ENCODE measurements at regions not wholly inside any gene's neighbourhood (a gene's known extent, or its start where the extent isn't known, plus 50 kb on each side); places are given as distances from the start of the nearest gene placed in this dataset.
A peak's percentile ranks its signal among the peaks of the same experiment; 100 is the strongest.
"Not testable (repeated sequence)": the region's sequence is repeated elsewhere in the genome, so short reads cannot be mapped to it uniquely, and the experiment has no call there.

DNA sequence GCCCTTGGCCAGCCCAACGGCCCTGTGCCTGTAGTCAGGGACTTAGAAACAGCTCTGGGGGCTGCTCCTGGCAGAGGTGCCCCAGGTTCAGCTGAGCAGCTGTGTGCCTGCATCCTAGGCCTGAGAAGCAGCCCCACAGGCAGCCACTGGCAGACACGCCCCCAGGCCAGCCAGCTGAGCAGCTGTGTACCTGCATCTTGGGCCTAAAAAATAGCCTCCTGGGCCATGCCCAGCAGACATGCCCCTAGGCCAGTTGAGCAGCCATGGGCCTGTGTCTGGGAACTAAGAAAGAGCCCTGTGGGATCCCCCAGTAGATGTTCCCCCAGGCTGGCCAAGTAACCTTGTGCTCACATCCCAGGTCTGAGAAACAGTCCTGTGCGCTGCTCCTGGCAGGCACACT, 64.0 kb downstream of the TBR1 start:
- Mint-ChIP-seq H3K27ac (no peak overlapping the region), H3K36me3 (no peaks in the 10 kb centered on the region), H3K27me3 (no peaks in the 10 kb centered on the region), H3K9me3 (peaks cover 12% of the 10 kb centered on the region), H3K4me1 (no peaks in the 10 kb centered on the region), H3K4me3 (no peak overlapping the region)
- ATAC-seq (ENCODE audit: low read depth) (no peak), DNase-seq (ENCODE audit: low spot score in 2 of 2) (no peak)

DNA sequence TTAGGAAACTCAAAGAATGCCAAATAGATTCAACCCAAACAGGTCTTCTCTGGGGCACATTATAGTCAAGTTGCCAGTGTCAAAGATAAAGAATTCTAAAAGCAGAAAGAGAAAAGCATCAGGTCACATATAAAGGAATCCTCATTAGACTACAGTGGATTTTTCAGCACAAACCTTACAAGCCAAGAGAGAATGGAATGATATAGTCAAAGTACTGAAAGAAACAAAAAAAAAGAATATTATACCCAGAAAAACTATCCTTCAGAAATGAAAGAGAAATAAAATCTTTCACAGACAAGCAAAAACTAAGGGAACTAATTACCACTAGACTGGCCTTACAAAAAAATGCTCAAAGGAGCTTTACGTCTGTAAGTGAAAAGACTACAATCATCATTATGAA, 65.5 kb downstream of the TBR1 start:
- Mint-ChIP-seq H3K27ac (no peak overlapping the region), H3K36me3 (no peaks in the 10 kb centered on the region), H3K4me3 (no peak overlapping the region), H3K4me1 (no peaks in the 10 kb centered on the region), H3K27me3 (no peaks in the 10 kb centered on the region), H3K9me3 (peaks cover 12% of the 10 kb centered on the region)
- DNase-seq (ENCODE audit: low spot score in 2 of 2): no peak
- ATAC-seq (ENCODE audit: low read depth): no peak

DNA sequence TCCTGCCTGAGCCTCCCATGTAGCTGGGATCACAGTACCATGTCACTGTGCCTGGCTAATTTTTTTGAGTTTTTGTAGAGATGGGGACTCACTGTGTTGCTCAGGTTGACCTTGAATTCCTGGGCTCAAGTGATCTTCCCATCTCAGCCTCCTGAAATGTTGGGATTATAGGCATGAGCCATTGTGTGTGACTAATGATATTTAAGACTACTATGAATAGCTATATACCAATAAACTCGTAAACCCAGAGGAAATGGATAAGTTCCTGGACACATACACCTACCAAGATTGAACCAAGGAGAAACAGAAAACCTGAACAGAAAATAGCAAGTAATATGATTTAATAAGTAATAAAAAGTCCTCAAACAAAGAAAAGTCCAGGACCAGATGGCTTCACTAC, 68.0 kb downstream of the TBR1 start:
- H3K27ac Mint-ChIP-seq: no peak overlapping the region
- H3K27me3 Mint-ChIP-seq: no peaks in the 10 kb centered on the region
- peaks cover 13% of the 10 kb centered on the region for H3K9me3 Mint-ChIP-seq
- ATAC-seq (ENCODE audit: low read depth) (no peak), DNase-seq (ENCODE audit: low spot score in 2 of 2) (no peak)
- no peaks in the 10 kb centered on the region for H3K4me1 Mint-ChIP-seq
- H3K36me3 Mint-ChIP-seq: no peaks in the 10 kb centered on the region
- no peak overlapping the region for H3K4me3 Mint-ChIP-seq

DNA sequence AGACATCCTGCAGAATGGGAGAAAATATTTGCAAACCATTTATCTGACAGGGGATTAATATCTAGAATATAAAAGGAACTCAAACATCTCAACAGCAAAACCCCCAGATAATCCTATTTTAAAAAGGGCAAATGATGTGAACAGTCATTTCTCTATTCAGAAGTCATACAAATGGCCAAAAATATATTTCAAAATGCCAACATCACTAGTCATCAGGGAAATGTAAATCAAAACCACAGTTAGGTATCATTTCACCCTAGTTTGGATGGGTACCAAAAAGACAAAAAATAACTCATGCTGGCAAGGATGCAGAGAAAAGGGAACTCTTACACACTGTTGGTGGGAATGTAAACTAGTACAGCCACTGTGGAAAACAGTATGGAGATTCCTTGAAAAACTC, 70.0 kb downstream of the TBR1 start:
- no peak for DNase-seq (ENCODE audit: low spot score in 2 of 2)
- no peak overlapping the region for H3K27ac Mint-ChIP-seq
- ATAC-seq (ENCODE audit: low read depth): no peak
- H3K9me3 Mint-ChIP-seq: peaks cover 9% of the 10 kb centered on the region
- no peaks in the 10 kb centered on the region for H3K4me1 Mint-ChIP-seq
- H3K36me3 Mint-ChIP-seq: no peaks in the 10 kb centered on the region
- H3K4me3 Mint-ChIP-seq: no peak overlapping the region
- peaks cover 3% of the 10 kb centered on the region for H3K27me3 Mint-ChIP-seq

DNA sequence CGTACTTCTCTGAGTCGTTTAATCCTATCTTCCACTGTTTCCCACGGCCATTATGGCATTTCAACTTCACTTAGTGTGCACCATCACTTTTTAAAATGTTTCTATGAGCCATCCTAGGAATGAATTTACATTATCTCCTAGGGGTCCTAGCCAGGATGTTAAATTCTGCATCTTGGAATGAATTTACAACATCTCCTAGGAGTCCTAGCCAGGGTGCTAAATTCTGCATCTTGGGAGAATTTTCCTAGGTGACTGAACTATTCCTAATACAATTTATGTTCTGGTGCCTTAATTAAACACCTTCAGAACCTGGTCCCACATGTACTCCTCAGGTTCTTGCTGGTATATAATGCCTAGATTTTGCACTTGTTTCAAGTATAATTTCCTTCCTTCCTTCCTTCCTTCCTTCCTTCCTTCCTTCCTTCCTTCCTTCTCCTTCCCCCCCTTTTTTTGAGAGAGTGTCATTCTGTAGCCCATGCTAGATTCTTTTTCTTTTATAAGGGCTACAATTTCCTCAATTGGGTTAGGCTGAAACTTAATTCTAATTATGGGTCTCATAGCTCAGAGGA, 72.1 kb downstream of the TBR1 start:
- H3K4me3 Mint-ChIP-seq: no peak overlapping the region
- H3K27ac Mint-ChIP-seq: no peak overlapping the region
- no peaks in the 10 kb centered on the region for H3K36me3 Mint-ChIP-seq
- ATAC-seq (ENCODE audit: low read depth) (no peak), DNase-seq (ENCODE audit: low spot score in 2 of 2) (no peak)
- H3K4me1 Mint-ChIP-seq: no peaks in the 10 kb centered on the region
- H3K9me3 Mint-ChIP-seq: peaks cover 2% of the 10 kb centered on the region
- H3K27me3 Mint-ChIP-seq: peaks cover 7% of the 10 kb centered on the region

DNA sequence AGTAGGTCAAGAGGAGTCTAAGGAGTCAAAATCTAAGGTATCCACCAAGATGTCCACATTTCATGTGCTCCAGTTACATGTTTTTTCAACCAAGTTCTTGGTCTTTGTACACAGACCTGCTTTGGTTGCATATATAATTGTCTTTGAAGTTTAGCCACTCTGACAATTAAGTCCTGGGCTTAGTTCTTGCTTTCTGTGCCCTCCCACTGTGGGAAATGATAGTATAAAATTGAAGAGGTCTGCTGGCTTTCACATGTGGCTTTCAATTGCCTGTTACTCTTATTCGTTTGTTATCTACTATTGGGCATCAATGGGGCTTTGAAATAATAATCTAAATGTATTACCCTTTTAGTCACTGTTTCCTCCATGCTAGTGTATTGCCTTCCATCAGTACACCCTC, 72.8 kb downstream of the TBR1 start:
- no peak overlapping the region for H3K4me3 Mint-ChIP-seq

DNA sequence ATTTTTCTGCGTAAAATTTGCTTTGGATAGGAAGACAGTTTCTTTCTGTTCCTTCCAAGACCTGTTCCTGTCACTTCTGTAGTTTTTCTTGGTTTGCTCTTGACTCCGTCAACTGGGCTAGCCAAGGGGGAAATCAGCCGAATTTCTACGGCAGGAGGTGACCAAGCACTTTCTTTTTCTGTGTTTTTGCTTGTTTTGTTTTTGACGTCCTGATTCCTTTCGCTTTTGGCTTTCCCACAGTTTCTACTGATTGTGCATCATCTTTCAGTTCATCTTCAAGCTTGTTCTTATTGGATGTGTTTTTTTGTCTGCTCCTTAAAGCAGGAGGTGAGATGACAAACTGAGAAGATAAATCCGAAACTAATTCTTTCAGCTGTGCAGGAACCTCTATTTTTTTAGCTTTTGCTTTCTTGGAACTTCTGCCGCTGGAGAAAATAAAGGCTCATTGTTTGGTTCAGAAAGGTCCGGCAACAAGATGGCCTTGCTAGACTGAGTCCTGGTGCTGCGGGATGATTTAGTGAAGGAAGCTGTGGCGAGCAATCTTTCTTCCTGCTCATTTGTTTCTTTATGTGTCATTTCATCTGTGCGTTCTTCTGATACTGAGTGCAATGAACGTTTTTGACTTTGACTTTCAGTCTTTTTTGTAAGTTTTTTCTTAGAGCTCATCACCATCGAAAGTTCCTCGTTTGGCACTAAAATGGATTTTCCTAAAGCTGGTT, 85.0 kb downstream of the TBR1 start:
- not testable (repeated sequence) for H3K27me3 Mint-ChIP-seq; H3K36me3 Mint-ChIP-seq; H3K9me3 Mint-ChIP-seq; ATAC-seq (ENCODE audit: low read depth); DNase-seq (ENCODE audit: low spot score in 2 of 2); H3K27ac Mint-ChIP-seq; H3K4me1 Mint-ChIP-seq
- peak overlapping the region; percentile 43 for H3K4me3 Mint-ChIP-seq

More for the DNA sequence above, 72.8 kb downstream of the TBR1 start:
- DNase-seq (ENCODE audit: low spot score in 2 of 2): no peak
- no peak overlapping the region for H3K27ac Mint-ChIP-seq
- H3K4me1 Mint-ChIP-seq: no peaks in the 10 kb centered on the region
- peaks cover 2% of the 10 kb centered on the region for H3K9me3 Mint-ChIP-seq
- ATAC-seq (ENCODE audit: low read depth): no peak
- peaks cover 7% of the 10 kb centered on the region for H3K27me3 Mint-ChIP-seq
- no peaks in the 10 kb centered on the region for H3K36me3 Mint-ChIP-seq

DNA sequence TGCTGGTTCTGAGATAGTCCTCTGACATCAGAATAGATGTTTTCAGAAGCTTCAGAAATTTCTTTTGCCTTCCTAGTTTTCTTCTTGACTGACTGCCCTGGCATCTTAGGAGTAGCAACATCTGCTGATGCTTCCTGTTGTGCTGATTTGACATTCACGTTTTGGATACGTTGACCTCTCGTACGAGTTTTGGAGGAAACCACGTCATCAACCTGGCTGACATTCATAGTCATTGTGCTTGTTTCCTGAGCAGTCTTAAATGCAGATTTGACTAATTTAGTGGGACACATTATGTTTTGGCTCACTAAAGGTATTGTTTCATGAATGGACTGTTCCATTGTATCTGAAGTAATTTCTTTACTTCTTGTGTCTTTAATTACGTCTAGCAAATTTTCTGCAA, 86.2 kb downstream of the TBR1 start:
- not testable (repeated sequence) for H3K4me3 Mint-ChIP-seq; ATAC-seq (ENCODE audit: low read depth); H3K27me3 Mint-ChIP-seq; DNase-seq (ENCODE audit: low spot score in 2 of 2); H3K9me3 Mint-ChIP-seq; H3K36me3 Mint-ChIP-seq; H3K4me1 Mint-ChIP-seq; H3K27ac Mint-ChIP-seq

DNA sequence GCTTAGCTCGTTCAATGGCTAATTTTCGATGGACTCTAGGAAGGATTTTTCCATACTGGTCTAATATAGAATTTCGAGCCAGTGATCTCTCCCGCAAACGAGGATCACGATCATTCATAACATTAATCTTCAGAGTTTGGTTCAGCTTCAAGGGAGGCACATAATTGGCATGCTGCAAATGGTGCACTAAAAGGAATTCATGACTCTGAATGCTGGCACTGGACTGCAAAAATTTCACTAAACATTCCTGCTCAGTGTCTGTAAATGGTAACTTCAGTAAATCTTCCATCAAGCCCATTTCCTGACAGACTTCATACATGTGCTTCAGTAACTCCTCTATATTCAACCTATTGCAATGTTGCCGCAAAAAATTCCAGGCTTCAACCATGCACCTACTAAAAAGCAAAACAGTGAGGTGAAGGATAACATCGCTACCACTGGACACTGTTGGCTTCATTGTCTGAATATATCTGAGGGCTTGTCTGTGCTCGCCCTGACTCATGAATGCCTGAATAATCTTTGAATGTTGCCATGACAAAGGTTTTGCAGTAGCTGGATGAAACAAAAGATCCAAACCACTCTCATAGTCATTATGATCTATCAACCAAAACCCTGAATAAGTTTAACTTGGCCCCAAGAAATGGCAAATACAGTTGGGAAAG, 88.7 kb downstream of the TBR1 start:
- H3K4me3 Mint-ChIP-seq; H3K27ac Mint-ChIP-seq; ATAC-seq (ENCODE audit: low read depth); H3K27me3 Mint-ChIP-seq; DNase-seq (ENCODE audit: low spot score in 2 of 2); H3K9me3 Mint-ChIP-seq; H3K36me3 Mint-ChIP-seq; H3K4me1 Mint-ChIP-seq: not testable (repeated sequence)

DNA sequence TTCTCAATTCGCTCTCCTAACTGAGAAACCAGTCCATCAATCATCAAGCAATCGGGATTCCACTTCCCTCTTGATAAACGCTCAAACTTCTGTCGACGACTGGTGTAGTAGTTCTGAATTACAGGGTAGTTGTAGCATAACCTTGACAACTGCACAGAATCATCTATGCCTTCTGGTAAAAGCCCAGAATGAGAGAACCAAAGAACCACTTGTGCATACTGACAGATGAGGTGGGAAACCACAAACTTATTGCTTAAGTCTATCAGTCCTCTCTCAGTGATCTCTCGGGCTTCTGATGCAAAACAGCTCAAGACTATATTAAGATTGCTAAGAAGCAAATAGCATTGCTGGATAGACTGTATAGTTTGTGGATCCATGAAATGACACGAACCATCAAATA, 89.4 kb downstream of the TBR1 start:
- not testable (repeated sequence) for H3K4me3 Mint-ChIP-seq; ATAC-seq (ENCODE audit: low read depth); H3K9me3 Mint-ChIP-seq; H3K4me1 Mint-ChIP-seq; DNase-seq (ENCODE audit: low spot score in 2 of 2); H3K27ac Mint-ChIP-seq; H3K27me3 Mint-ChIP-seq; H3K36me3 Mint-ChIP-seq

DNA sequence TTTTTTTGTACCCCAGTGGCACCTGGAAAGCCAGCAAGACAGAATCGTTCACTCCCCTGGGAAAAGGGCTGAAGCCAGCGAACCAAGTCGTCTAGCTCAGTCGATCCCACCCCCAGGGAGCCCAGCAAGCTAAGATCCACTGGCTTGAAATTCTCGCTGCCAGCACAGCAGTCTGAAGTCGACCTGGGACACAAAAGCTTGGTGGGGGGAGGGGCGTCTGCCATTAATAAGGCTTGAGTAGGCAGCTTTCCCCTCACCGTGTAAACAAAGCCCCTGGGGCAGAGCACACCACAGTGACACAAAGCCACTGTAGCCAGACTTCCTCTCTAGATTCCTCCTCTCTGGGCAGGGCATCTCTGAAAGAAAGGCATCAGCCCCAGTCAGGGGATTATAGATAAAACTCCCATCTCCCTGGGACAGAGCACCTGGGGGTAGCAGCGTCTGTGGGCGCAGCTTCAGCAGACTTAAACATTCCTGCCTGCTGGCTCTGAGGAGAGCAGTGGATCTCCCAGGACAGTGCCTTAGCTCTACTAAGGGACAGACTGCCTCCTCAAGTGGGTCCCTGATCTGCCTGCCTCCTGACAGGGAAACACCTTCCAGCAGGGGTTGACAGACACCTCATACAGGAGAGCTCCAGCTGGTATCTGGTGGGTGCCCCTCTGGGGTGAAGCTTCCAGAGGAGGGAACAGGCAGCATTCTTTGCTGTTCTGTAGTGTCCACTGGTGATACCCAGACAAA, 97.4 kb downstream of the TBR1 start:
- not testable (repeated sequence) for H3K4me3 Mint-ChIP-seq; H3K27ac Mint-ChIP-seq; H3K9me3 Mint-ChIP-seq; H3K36me3 Mint-ChIP-seq; H3K4me1 Mint-ChIP-seq; ATAC-seq (ENCODE audit: low read depth); H3K27me3 Mint-ChIP-seq; DNase-seq (ENCODE audit: low spot score in 2 of 2)

DNA sequence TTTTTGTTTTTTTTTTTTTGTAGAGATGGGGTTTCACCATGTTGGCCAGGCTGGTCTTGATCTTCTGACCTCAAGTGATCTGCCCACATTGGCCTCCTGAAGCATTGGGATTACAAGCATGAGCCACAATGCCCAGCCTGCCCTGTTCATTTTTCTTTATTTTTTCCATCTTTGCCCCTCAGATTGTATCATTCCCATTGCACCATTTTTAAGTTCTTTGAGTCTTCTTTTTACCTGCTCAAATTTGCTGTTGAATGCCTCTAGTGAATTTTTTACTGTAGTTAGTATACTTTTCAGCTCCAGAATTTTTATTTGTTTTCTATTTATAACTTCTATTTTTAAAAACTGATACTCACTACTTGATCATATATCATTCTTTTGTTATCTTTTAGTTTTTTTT, 101.4 kb upstream of the SLC4A10 start:
- Mint-ChIP-seq H3K9me3 (peaks cover 11% of the 10 kb centered on the region), H3K4me3 (no peak overlapping the region), H3K27me3 (no peaks in the 10 kb centered on the region), H3K27ac (no peak overlapping the region), H3K36me3 (peaks cover 2% of the 10 kb centered on the region), H3K4me1 (no peaks in the 10 kb centered on the region)
- DNase-seq (ENCODE audit: low spot score in 2 of 2): no peak
- no peak for ATAC-seq (ENCODE audit: low read depth)

DNA sequence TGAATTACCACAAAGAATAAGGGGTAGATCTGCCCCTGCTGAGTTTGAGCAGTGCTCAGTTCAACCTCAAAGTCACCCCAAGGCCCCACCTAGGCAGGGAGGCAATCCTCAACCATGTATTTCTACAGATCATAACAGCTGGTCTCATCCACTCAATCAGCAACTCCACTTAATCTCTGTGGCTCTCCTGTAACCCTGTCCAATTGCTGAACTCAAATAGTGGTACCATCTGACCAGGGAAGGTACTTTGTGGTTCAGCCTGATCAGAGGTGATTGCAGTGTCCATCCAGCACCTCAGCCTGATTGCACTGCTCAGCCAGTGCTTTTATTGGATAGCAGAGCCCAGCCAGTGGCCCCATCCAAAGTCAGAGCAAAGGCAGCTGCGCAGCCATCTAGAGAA, 91.0 kb upstream of the SLC4A10 start:
- Mint-ChIP-seq H3K27me3 (peaks cover 9% of the 10 kb centered on the region), H3K4me1 (no peaks in the 10 kb centered on the region), H3K9me3 (peaks cover 13% of the 10 kb centered on the region), H3K27ac (no peak overlapping the region), H3K4me3 (no peak overlapping the region), H3K36me3 (no peaks in the 10 kb centered on the region)
- DNase-seq (ENCODE audit: low spot score in 2 of 2) (no peak), ATAC-seq (ENCODE audit: low read depth) (no peak)

DNA sequence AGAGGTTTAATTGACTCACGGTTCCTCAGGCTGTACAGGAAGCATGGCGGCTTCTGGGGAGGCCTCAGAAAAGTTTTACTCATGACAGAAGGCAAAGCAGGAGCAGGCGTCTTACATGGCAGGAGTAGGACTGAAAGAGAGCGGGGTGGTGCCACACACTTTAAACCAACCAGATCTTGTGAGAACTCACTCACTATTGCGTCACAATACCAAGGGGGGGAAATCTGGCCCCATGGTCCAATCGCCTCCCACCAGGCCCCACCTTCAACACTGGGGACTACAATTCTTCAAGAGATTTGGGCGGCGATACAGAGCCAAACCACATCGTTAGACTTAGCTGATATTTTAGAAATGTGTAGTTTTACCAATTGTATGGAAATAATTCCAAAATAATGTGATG, 77.6 kb upstream of the SLC4A10 start:
- H3K27me3 Mint-ChIP-seq: no peaks in the 10 kb centered on the region

More for the DNA sequence above, 77.6 kb upstream of the SLC4A10 start:
- Mint-ChIP-seq H3K4me3 (no peak overlapping the region), H3K27ac (no peak overlapping the region), H3K9me3 (no peaks in the 10 kb centered on the region), H3K36me3 (no peaks in the 10 kb centered on the region), H3K4me1 (no peaks in the 10 kb centered on the region)
- ATAC-seq (ENCODE audit: low read depth): no peak
- DNase-seq (ENCODE audit: low spot score in 2 of 2): no peak
